ENCODE measurements at regions not wholly inside any gene's neighbourhood (a gene's known extent, or its start where the extent isn't known, plus 50 kb on each side); places are given as distances from the start of the nearest gene placed in this dataset.
A peak's percentile ranks its signal among the peaks of the same experiment; 100 is the strongest.
"Not testable (repeated sequence)": the region's sequence is repeated elsewhere in the genome, so short reads cannot be mapped to it uniquely, and the experiment has no call there.

DNA sequence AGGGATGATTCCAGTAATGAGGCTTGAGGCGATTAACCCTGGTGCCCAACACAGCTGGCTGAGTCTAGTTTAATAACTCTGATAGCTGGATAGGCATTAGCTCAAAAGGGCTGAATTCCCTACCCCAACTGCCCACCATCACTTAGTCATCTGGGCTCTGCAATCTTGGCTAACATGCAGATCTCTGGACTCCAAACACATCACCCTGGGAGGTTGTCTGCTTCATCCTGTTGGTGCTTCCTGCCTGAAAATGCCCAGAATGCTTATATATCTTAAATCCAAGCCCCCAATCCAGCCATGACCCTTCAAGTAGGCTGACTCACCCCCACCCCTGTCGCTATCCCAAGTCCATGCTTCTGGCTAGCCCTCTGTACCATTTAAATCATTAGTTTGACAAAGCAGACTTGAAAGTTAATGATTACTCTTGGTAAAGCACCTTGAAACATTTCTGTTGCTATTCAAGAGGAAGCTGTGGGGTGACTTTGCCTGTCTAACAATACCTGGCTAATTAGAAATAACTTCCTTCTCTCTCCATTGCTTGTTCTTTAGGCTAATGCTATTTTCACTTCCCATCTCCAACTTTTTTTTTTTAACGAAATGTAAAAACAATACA, 107.0 kb upstream of the RORA start:
- no peak for DNase-seq (ENCODE audit: low spot score)
- in situ Hi-C loops (cut with MboI; ENCODE audit: low sequenced_read_pairs, unreplicated experiment) = no loop called here
- no peak for TF ChIP-seq CTCF (IDR thresholded peaks at IDR 0.05; ENCODE audit: borderline replicate concordance, control extremely low read depth, extremely low read depth, insufficient read depth, missing control alignments)

- DNase-seq (ENCODE audit: low spot score); in situ Hi-C loops (cut with MboI; ENCODE audit: low sequenced_read_pairs, unreplicated experiment): not testable (repeated sequence)
These were observed 105.6 kb upstream of the RORA start for GRCh38 chr15:61334714-61335113.

GRCh38 chr15:61331019-61331418, 101.9 kb upstream of the RORA start:
- in situ Hi-C loops (cut with MboI; ENCODE audit: low sequenced_read_pairs, unreplicated experiment) = no loop called here
- DNase-seq (ENCODE audit: low spot score) = no peak
- TF ChIP-seq CTCF (IDR thresholded peaks at IDR 0.05; ENCODE audit: borderline replicate concordance, control extremely low read depth, extremely low read depth, insufficient read depth, missing control alignments) = no peak

- no peak for TF ChIP-seq CTCF (IDR thresholded peaks at IDR 0.05; ENCODE audit: borderline replicate concordance, control extremely low read depth, extremely low read depth, insufficient read depth, missing control alignments)
- DNase-seq (ENCODE audit: low spot score) = peak; percentile 34
- in situ Hi-C loops (cut with MboI; ENCODE audit: low sequenced_read_pairs, unreplicated experiment) = no loop called here
These were observed 98.0 kb upstream of the RORA start for GRCh38 chr15:61327019-61327631.

- in situ Hi-C loops (cut with MboI; ENCODE audit: low sequenced_read_pairs, unreplicated experiment) = no loop called here
- no peak for TF ChIP-seq CTCF (IDR thresholded peaks at IDR 0.05; ENCODE audit: borderline replicate concordance, control extremely low read depth, extremely low read depth, insufficient read depth, missing control alignments)
These were observed 90.8 kb upstream of the RORA start for GRCh38 chr15:61319892-61320291.

GRCh38 chr15:61318802-61319525, 89.9 kb upstream of the RORA start:
- TF ChIP-seq CTCF (IDR thresholded peaks at IDR 0.05; ENCODE audit: borderline replicate concordance, control extremely low read depth, extremely low read depth, insufficient read depth, missing control alignments) = no peak
- no peak for DNase-seq (ENCODE audit: low spot score)
- in situ Hi-C loops (cut with MboI; ENCODE audit: low sequenced_read_pairs, unreplicated experiment) = no loop called here

More at GRCh38 chr15:61319892-61320291, 90.8 kb upstream of the RORA start:
- no peak for DNase-seq (ENCODE audit: low spot score)

DNA sequence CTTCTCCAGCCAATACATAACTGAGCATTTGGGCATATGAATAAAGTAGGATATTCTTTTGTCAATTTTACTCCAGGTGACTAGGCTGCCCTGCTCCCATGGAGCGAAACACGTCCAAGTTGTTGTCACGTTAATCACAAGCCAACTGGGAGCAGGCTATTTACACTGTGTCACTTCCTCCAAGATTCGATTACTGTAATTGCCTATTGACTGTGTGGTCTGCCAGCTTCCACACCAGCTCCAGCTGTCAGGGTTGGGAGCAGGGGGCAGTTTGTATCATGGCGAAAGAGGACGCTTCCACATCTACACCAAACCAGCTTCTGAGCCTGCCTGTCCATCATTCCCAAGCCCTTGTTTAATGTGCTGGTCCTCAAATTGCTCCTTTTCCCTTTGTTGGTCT, 89.2 kb upstream of the RORA start:
- no peak for DNase-seq (ENCODE audit: low spot score)
- TF ChIP-seq CTCF (IDR thresholded peaks at IDR 0.05; ENCODE audit: borderline replicate concordance, control extremely low read depth, extremely low read depth, insufficient read depth, missing control alignments) = no peak
- in situ Hi-C loops (cut with MboI; ENCODE audit: low sequenced_read_pairs, unreplicated experiment) = no loop called here
